ENCODE measurements at regions not wholly inside any gene's neighbourhood (a gene's known extent, or its start where the extent isn't known, plus 50 kb on each side); places are given as distances from the start of the nearest gene placed in this dataset.

DNA sequence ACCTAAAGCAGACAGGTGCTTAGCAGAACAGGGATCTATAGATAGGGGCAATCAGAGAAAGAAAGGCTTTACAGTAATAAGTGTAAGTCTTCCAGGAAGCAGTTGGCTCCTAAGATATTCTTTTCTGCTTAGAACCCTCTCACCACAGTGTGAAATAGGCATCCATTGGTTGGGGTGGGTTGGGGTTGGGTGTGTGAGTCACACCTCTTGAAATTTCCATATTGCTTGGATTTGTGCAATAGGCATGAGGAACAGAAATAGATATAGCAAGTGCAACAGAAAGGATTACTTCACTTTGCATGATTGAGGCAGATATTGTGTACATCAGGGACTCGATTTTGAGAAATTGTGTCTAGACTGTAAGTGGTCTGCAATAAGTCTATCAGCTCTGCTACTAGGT is 200.1 kb upstream of the GAP43 start:
- no peak overlapping the region for H2AFZ ChIP-seq (ENCODE audit: low read length)
- H3K9ac ChIP-seq (ENCODE audit: insufficient read depth, low read length), result no peak overlapping the region
- DNase-seq (ENCODE audit: low read depth in 2 of 2), result peak; percentile 18 to 23
- H3K36me3 ChIP-seq (ENCODE audit: control insufficient read depth, insufficient read depth, low read length), result no peaks in the 10 kb centered on the region
- no peaks in the 10 kb centered on the region for H3K4me1 ChIP-seq (ENCODE audit: control insufficient read depth, extremely low read depth, insufficient read depth, low read length)
- H3K27ac ChIP-seq (ENCODE audit: insufficient read depth, low read length), result no peak overlapping the region
- TF ChIP-seq, protein P1, sequence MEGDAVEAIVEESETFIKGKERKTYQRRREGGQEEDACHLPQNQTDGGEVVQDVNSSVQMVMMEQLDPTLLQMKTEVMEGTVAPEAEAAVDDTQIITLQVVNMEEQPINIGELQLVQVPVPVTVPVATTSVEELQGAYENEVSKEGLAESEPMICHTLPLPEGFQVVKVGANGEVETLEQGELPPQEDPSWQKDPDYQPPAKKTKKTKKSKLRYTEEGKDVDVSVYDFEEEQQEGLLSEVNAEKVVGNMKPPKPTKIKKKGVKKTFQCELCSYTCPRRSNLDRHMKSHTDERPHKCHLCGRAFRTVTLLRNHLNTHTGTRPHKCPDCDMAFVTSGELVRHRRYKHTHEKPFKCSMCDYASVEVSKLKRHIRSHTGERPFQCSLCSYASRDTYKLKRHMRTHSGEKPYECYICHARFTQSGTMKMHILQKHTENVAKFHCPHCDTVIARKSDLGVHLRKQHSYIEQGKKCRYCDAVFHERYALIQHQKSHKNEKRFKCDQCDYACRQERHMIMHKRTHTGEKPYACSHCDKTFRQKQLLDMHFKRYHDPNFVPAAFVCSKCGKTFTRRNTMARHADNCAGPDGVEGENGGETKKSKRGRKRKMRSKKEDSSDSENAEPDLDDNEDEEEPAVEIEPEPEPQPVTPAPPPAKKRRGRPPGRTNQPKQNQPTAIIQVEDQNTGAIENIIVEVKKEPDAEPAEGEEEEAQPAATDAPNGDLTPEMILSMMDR (conservative IDR thresholded peaks at IDR 0.05 in 1 of 2, IDR thresholded peaks at IDR 0.05 in 1 of 2; ENCODE audit: low read depth in 1 of 2, low read length in 2 of 2), result no peak
- TF ChIP-seq EZH2 (IDR thresholded peaks at IDR 0.05; ENCODE audit: low read length, missing control alignments), result no peak
- no peaks in the 10 kb centered on the region for H4K20me1 ChIP-seq (ENCODE audit: control insufficient read depth, extremely low read depth, insufficient read depth, low read length)
- no peaks in the 10 kb centered on the region for H3K79me2 ChIP-seq (ENCODE audit: control insufficient read depth, insufficient read depth, low read length)
- no peak overlapping the region for H3K4me2 ChIP-seq (ENCODE audit: extremely low read depth, insufficient read depth, low read length)
- no peaks in the 10 kb centered on the region for H3K9me3 ChIP-seq (ENCODE audit: control insufficient read depth, insufficient read depth, low read depth, low read length)
- no peak overlapping the region for H3K4me3 ChIP-seq (replicated peaks in 1 of 4; ENCODE audit: control extremely low read depth in 1 of 4, insufficient read depth in 1 of 4, low read depth in 3 of 4, low read length in 4 of 4)
- no peaks in the 10 kb centered on the region for H3K27me3 ChIP-seq (ENCODE audit: control insufficient read depth, insufficient read depth, low read length)

DNA sequence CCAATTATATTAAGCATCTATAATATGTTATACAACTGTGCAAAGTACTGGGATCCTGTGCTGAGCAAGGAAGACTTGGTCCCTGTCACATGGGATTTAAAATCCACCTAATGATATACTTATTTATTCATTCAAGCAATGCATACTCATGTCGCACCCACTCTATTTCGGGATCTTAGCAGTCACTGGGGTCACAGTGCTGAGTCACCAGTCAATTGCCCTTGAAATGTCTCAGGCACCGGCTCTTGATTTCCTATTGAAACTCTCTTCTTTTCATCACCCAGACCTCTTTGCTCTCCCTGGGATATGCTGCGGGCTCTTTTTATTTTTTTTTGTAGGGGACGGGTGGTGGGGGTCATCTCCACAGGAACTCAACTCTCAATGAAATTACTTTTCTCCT is 194.5 kb upstream of the GAP43 start:
- H3K36me3 ChIP-seq (ENCODE audit: control insufficient read depth, insufficient read depth, low read length), result no peaks in the 10 kb centered on the region
- H3K79me2 ChIP-seq (ENCODE audit: control insufficient read depth, insufficient read depth, low read length), result no peaks in the 10 kb centered on the region
- no peak overlapping the region for H3K27ac ChIP-seq (ENCODE audit: insufficient read depth, low read length)
- no peak overlapping the region for H2AFZ ChIP-seq (ENCODE audit: low read length)
- DNase-seq (ENCODE audit: low read depth in 2 of 2), result peak; percentile 14 to 51
- H3K9ac ChIP-seq (ENCODE audit: insufficient read depth, low read length), result no peak overlapping the region
- no peak for TF ChIP-seq EZH2 (IDR thresholded peaks at IDR 0.05; ENCODE audit: low read length, missing control alignments)
- TF ChIP-seq, protein P1 (conservative IDR thresholded peaks at IDR 0.05 in 1 of 2, IDR thresholded peaks at IDR 0.05 in 1 of 2; ENCODE audit: low read depth in 1 of 2, low read length in 2 of 2), result no peak
- H3K27me3 ChIP-seq (ENCODE audit: control insufficient read depth, insufficient read depth, low read length), result no peaks in the 10 kb centered on the region
- no peaks in the 10 kb centered on the region for H3K9me3 ChIP-seq (ENCODE audit: control insufficient read depth, insufficient read depth, low read depth, low read length)
- no peak overlapping the region for H3K4me2 ChIP-seq (ENCODE audit: extremely low read depth, insufficient read depth, low read length)
- no peak overlapping the region for H3K4me3 ChIP-seq (replicated peaks in 1 of 4; ENCODE audit: control extremely low read depth in 1 of 4, insufficient read depth in 1 of 4, low read depth in 3 of 4, low read length in 4 of 4)
- no peaks in the 10 kb centered on the region for H4K20me1 ChIP-seq (ENCODE audit: control insufficient read depth, extremely low read depth, insufficient read depth, low read length)
- H3K4me1 ChIP-seq (ENCODE audit: control insufficient read depth, extremely low read depth, insufficient read depth, low read length), result no peaks in the 10 kb centered on the region

DNA sequence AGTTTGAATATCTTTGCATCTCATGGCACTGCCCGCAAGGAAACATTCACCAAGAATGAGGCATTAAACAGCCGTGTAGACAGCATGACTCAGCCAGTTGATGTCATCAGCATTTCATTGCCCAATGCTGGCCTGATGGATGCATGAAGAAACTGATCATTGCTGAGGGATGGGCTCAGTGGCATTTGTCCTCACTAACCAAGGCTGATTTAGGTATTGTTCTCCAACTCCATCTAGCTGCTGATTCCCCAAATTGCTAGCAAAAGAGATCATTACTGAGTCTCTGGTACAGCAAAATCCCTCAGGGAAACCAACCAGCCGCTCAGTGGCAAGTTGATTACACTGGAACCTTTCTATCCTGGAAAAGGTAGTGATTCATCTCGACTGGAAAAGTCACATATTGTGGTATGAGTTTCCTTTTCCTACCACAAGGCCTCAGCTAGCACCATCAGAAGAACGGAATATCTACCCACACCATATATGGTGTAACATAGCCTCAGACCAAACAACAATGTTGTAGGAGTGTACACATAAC is 186.5 kb upstream of the GAP43 start:
- peak; percentile 94 to 97 for DNase-seq (ENCODE audit: low read depth in 2 of 2)
- no peaks in the 10 kb centered on the region for H3K36me3 ChIP-seq (ENCODE audit: control insufficient read depth, insufficient read depth, low read length)
- no peaks in the 10 kb centered on the region for H3K79me2 ChIP-seq (ENCODE audit: control insufficient read depth, insufficient read depth, low read length)
- peaks cover 6% of the 10 kb centered on the region for H3K4me1 ChIP-seq (ENCODE audit: control insufficient read depth, extremely low read depth, insufficient read depth, low read length)
- no peak overlapping the region for H3K4me2 ChIP-seq (ENCODE audit: extremely low read depth, insufficient read depth, low read length)
- no peak overlapping the region for H2AFZ ChIP-seq (ENCODE audit: low read length)
- H3K27ac ChIP-seq (ENCODE audit: insufficient read depth, low read length), result peak overlapping the region; percentile 7
- TF ChIP-seq, protein P1 (conservative IDR thresholded peaks at IDR 0.05 in 1 of 2, IDR thresholded peaks at IDR 0.05 in 1 of 2; ENCODE audit: low read depth in 1 of 2, low read length in 2 of 2), result peak; percentile 31 to 62
- no peak for TF ChIP-seq EZH2 (IDR thresholded peaks at IDR 0.05; ENCODE audit: low read length, missing control alignments)
- no peak overlapping the region for H3K4me3 ChIP-seq (replicated peaks in 1 of 4; ENCODE audit: control extremely low read depth in 1 of 4, insufficient read depth in 1 of 4, low read depth in 3 of 4, low read length in 4 of 4)
- H3K9ac ChIP-seq (ENCODE audit: insufficient read depth, low read length), result no peak overlapping the region
- H3K9me3 ChIP-seq (ENCODE audit: control insufficient read depth, insufficient read depth, low read depth, low read length), result no peaks in the 10 kb centered on the region
- H3K27me3 ChIP-seq (ENCODE audit: control insufficient read depth, insufficient read depth, low read length), result no peaks in the 10 kb centered on the region
- H4K20me1 ChIP-seq (ENCODE audit: control insufficient read depth, extremely low read depth, insufficient read depth, low read length), result no peaks in the 10 kb centered on the region
